RCC 7860 (cell line): ENCODE measurements at regions not wholly inside any gene's neighbourhood (a gene's known extent, or its start where the extent isn't known, plus 50 kb on each side); places are given as distances from the start of the nearest gene placed in this dataset.
A peak's percentile ranks its signal among the peaks of the same experiment; 100 is the strongest.
"Not testable (repeated sequence)": the region's sequence is repeated elsewhere in the genome, so short reads cannot be mapped to it uniquely, and the experiment has no call there.

Source experiments
- DNase-seq: peaks from one replicate; pipeline ENCODE4 v3.0.0-alpha.2; 2015; ENCODE audit warnings: low spot score
- FAIRE-seq: peaks from 2 replicates; lab custom pipeline; 2012; peaks lifted over from hg19 to GRCh38; lab: Jason Lieb, UNC

DNA sequence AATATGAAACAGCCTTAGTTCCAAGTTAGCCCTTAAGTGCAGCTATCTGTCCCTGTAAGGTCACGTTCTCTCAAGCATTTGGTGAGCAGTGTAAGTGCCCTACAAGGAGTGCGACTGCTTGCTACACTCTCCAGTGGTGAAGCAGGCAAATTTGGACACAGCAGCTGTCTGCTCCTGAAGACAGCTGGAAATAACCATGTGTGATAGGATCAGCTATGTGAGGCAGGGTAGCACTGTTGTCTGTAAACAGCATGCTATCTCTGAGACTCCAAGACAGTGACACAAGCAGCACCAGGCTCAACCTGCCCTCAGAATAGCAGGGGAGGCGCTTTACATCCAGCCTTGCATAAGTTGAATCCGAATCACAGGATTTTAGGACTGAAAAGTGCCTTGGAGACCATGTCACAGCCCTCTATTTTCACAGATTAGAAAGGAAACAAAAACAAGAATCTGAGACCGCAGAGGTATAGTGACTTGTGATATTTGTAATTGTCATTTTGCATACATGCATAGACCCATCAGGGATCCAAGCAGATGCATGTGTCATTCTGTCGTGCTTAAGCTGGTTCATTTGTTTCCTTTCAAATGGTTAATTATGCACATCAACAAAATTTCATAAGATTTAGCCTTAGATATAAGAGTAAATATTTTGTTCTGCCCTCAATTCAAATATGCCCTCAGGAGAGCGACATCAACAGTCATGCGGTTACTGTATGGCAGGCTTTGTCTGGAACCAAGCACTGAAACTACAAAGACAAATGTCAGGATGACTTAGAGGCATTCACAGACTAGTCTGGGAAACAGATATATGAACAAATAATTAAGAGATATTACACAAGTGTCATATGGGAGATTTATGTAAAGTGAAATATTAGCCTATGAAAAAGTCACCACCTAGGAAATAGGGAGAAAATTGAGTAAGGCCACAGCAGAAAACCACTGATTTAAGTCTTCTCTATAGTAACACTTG is 134.9 kb upstream of the NRIP1 start:
- DNase-seq (no peak), FAIRE-seq (no peak)

DNA sequence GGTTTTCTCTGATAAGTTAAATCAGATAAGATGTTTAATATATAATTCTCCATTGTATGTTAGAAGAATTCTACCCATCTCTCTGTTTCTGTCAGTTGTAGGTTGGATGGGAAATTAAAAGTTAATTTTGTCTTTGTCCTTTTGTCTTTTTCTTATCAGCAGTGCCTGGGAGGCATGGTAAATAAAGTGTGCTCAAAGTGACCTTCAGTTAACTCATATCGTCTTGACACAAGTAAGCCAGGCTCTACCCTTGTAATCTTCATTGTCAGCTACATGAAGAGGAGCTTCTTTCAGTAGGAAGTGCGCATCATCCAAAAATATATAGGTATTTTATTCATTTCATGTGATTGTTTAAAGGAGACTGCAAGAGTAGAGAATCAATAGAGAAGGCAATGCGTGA is 138.9 kb upstream of the NRIP1 start:
- DNase-seq (no peak), FAIRE-seq (no peak)

DNA sequence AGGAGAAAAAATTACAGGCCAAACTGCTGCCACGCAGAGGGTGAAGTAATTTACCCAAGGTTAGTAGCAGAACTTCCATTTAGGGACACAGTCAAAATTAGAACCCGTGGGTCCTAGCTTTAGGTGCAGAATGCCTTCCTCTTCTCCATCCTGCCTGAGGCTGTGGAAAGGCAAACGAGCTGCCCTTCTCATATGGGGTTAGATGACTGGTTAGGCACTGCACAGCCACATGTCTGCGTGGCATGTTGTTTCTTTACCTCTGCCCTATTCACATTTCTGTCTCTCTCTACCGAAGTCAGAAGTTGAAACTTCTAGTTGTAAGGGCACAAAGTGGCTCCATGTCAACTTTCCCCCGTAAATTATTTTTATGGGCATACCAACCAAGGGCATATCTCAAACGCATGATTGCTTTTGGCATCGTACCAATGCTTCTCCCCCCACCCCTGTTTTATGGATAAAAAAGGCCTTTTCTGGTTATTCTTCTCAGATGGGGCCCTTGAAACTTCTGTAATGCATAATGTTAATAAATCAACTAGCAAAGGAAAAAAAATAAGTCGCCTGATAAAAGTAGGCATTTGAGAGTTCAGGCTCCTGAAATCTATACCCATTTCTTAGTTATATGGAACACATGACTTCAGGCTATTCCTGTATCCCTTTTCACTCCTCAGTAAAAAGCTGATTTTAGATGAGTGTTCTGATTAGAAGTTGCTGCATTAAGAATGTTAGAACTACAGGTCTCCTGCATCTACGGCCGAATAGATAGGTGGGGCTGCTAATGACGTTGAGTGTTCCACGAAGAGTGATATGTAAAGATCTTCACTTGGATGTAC is 139.6 kb upstream of the NRIP1 start:
- FAIRE-seq, result no peak

DNA sequence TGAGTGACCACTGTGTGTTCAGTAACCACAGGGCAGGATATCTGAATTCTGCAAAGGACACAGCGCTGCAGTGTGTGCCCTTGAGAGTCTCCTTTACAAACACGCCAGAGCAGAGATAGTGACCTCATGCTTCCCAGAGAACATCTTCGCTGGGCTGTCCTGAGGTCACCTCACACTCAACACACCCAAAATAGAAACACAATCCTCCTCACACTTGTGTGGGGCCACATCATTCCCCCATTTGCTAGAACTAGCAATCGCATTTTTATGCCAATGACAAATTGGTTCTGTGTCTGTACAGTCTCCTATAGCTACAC is 140.1 kb upstream of the NRIP1 start:
- no peak for FAIRE-seq
- no peak for DNase-seq

More for the DNA sequence above, 139.6 kb upstream of the NRIP1 start:
- no peak for DNase-seq

DNA sequence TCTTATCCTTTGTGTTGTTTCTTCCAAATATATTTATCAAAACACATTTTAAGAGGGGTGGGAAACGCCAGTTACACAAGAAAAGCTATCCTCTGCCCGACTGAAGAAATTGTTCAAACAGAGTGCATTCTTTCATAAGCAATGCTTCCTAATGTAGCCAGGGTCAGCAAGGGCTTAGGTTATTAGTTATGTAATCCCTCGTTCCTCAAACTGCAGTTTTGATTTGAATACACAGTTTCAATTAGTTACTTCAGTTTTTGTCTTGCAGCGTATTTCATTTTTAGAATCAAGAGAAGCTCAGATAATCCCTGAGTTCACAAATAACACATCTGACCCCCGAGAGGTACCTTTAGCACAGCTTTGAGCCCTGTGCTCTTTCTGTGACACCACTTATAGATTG is 141.7 kb upstream of the NRIP1 start:
- FAIRE-seq (no peak), DNase-seq (no peak)

DNA sequence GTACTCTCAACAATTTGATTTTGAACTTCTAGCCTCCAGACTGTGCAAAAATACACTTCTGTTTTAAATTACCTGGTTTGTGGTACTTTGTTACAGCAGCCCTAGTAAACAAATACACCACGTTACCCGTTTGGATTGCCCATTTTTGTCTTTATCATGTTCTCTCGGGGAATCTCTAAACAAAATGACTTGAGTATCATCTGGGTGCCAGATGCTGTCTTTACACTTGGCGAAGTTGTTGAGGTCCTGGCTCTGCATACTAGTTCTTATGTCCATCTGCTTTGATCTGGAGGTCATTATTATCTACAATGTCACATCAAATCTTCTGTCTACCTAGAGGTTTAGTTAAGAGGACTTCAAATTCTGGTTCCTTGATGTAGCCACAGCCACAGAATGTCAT is 142.4 kb upstream of the NRIP1 start:
- DNase-seq, result no peak

DNA sequence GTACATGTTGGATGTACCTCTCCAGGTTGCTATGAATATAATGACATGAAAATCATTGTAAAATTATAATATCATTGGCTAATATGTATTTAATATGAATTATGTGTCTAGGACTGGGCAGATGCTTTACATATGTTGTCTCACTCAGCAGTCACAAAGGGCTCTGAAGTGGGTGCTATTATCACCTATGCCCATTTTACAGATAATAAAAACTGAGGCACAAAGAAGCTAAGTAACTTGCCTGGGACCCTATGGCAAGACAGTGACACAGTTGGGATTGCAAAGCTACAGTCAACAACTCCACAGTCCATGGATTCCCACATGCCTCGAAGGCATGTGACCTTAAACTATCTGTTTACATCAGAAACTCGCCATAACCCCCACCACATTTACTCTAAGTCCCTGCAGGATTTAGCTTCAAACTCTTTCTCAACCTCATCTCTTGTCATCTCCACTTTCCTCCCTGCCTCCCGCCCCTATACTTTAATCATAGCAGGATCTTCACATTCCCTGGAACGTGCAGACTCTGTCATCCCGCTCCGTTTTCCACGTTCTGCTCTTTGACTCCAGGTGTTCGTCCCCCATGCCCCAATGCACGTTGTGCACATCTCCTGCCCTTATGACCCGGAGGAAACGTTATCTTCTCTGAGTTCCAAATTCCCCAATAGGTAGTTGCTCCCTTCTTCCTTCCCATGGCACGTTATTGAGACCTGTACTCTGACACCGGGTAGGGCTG is 143.0 kb upstream of the NRIP1 start:
- FAIRE-seq (no peak), DNase-seq (no peak)

More for the DNA sequence above, 142.4 kb upstream of the NRIP1 start:
- FAIRE-seq, result no peak

DNA sequence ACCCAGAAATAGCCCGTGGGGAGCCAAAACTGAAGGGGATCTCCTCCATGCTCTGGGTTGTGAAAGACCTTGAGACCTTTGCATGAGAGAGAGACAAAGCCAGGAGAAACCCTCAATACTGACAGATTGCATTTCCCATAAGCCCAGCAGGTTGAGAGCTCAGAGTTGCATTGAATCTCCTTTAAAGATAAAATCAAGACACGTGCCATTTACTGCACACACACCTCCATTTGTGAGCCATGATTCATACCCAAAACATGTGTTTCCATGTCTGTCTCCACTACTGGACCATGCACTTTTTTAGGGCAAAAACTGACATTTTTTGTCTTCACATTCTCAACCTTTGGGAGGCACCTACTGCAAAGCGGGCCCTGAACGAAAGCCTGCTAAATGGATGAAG is 144.0 kb upstream of the NRIP1 start:
- FAIRE-seq (no peak), DNase-seq (no peak)

DNA sequence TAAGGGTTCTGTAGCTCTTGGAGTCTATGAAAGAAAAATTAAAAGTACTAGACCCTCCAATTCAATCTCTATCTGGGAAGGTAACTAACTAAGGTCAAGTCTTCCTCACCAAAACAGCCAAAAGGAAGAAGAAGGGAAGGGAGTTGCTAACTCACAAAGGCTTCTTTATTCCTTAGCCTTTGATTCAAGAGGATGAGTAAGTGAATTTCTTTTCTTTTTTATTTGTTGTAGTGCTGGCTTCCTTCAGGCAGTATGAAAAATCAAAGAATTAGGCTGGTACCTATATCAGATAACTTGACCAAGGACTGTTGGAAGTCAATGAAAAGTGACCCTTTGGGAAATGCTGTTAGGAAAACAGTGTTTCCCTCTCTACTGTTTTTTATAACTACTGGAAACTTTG is 144.4 kb upstream of the NRIP1 start:
- no peak for FAIRE-seq
- no peak for DNase-seq

DNA sequence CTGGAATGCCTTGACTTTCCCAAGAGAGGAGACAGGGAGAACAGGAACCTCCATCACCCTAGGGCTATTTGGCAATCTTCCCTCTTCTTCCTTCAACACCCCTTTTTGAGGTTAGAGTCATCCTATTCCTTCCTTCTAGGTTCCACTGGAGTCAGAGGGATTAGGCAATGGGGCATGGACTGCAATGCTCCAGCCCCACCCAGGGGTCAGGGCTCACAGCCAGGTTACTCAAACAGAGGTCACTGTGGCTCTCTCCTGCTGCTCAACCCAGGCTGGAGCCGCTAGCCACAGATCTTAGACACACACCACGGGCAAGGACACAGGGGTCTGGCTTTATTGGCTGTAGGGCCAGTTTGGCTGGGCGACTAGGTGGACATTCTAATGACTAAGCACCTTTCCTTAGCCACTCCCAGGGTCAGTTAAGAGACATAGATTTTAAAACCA is 145.5 kb upstream of the NRIP1 start:
- FAIRE-seq, result peak; percentile 86
- DNase-seq, result peak; percentile 55

DNA sequence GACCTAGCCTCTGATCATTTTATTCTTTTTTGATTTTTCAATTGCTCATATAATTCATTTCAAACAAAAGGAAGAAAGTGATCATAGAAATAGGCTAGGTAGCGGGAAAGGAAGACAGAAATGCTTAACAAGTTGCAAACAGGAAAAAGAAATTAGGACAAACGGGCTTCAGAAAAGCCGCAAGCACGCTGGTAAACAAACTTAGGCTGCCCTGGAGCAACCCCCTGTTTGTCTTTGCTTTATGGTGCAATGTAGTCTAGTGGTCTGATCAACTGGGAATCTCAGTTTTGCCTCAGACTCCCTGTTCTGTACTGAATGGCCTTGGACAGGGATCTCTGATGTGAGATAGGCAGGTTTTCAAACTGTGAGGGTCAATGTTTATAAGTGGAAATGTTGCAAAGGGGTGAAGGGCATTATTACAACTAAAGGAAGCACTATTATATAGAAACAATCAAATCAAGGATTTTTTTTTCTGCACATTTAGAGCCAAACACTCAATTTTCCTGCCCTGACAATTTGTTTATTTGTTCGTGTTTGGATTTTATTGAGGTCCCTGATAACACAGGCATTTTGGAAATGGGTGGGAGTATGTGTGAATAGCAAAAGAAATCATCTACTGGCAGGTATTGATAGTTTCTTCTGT is 146.8 kb upstream of the NRIP1 start:
- FAIRE-seq (no peak), DNase-seq (no peak)

DNA sequence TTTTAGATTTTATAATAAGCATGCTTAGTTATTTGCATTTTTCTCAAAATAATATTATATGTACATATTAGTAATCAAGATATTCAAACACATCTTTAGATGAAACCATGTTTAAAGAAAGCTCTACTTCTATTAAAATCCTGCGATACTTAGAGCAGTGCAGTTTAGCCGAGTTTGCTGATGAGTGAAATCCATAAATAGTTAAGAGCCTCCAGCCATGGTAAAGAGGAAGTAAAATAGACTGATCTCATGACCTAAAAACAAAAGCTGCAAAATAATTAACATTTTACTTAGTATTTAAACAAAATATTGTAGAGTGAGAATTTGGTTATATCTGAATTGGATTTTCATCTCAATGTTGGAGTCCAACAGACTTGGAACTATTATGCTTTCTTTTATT is 147.4 kb upstream of the NRIP1 start:
- DNase-seq (no peak), FAIRE-seq (peak; percentile 16)

DNA sequence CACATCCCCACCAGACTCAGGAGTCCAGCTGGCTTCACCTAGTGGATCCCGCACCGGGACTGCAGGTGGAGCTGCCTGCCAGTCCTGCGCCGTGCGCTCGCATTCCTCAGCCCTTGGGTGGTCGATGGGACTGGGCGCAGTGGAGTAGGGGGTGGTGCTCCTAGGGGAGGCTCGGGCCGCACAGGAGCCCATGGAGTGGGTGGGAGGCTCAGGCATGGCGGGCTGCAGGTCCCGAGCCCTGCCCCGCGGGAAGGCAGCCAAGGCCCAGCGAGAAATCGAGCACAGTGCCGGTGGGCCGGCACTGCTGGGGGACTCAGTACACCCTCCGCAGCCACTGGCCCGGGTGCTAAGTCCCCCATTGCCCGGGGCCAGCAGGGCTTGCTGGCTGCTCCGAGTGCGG is 153.7 kb upstream of the NRIP1 start:
- not testable (repeated sequence) for FAIRE-seq, DNase-seq

DNA sequence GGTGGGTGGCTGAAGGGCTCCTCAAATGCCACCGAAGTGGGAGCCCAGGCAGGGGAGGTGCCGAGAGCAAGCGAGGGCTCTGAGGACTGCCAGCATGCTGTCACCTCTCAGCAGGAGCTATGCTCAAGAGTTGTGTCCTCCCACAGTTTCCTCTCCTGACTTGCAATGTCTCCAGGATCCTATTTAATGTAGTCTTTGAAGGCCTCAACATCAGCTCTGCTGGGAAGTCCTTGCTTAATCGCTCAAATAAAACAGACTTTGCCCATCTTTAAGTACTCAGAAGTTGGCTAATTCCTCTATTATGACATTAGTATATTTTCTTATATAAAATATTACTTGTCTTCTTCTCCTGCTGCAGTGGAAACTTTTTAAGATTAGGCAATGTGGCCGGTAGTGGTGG is 154.2 kb upstream of the NRIP1 start:
- DNase-seq, result no peak
- FAIRE-seq, result no peak

DNA sequence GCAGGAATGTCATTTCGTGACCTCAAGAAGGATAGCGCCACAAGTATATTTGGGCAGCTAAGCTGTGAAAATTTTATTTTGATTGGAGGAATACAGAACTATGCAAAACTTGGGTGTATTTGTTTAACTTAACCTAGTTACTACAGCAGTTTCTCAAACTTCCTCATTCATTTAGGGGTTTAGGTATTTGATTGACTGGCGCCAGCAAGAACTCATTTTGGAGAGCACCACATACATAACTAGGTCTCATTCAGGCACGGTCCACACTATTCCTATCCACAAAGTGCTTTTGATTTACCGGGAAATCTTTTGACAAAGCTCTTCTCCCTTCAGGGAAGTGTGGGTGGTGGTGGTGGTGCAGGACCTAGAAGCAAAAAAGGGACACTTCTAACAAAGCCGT is 155.1 kb upstream of the NRIP1 start:
- DNase-seq (no peak), FAIRE-seq (no peak)

DNA sequence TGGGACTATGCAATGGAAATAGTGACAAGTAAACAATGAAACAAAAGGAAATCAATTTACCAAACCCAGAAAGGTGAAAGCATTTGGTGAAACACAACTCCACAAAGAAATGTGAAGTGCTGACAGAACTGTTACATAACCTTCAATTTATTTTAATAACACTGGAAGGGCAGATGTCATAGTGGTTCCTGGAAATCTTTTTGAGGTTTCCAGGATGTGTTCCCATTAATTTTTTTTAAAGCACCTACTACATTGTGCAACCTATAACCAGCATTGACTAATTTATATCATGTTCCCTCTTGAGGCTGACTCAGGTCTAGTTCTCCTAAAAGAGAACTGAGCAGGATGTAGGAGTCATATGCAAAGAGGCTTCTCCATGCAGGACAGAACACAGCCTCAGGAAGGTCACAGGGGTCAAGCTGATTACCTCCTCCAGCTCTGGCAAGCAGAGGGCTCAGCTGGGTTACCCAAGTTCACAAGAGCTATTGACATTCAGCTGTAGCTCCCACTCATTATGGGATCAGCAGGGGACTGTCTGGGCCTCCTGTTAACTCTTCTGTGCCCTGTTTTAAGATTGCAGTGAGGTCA is 157.1 kb upstream of the NRIP1 start:
- peak; percentile 96 for DNase-seq
- FAIRE-seq, result peak; percentile 99

DNA sequence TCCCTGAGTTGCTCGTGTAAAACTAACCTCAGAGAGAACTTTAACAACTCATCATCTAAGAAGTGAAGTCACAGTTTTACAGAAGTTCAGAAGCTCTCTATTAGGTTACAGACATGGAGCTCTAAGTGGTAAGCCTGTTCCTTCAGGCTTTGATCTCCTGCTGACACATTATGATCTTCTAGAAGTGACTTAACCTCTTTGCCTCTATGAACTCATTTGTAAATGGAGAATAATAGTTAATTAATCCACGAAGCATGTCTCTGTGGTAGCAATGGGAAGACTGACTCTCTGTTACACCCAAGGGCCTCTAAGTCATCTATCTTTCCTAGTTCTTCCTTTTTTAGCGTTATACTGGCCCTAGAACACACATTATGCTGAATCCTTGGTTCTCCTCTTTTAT is 157.9 kb upstream of the NRIP1 start:
- FAIRE-seq (no peak), DNase-seq (peak; percentile 97)

DNA sequence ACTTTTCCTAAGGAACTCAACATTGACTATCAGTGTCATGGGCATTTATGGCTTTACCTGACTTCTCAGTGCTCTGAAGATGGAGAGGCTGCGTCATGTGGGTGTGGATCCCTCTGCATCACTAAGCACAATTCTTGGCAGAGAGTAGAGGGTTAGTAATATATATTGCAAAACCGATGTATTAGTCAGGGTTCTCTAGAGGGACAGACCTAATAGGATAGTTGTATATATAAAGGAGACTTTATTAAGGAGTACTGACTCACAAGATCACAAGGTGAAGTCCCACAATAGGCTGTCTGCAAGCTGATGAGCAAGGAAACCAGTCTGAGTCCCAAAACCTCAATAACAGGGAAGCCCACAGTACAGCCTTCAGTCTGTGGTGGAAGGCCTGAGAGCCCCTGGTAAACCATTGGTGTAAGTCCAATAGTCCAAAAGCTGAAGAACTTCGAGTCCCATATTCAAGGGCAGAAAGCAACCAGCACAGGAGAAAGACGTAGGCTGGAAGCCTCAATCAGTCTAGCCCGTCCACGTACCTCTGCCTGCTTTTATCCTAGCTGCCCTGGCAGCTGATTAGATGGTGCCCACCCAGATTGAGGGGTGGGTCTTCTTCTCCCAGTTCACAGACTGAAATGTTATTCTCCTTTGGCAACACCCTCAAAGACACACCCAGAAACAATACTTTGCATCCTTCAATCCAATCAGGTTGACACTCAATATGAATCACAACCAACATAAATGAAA is 159.7 kb upstream of the NRIP1 start:
- FAIRE-seq, result peak; percentile 99
- DNase-seq, result peak; percentile 99

DNA sequence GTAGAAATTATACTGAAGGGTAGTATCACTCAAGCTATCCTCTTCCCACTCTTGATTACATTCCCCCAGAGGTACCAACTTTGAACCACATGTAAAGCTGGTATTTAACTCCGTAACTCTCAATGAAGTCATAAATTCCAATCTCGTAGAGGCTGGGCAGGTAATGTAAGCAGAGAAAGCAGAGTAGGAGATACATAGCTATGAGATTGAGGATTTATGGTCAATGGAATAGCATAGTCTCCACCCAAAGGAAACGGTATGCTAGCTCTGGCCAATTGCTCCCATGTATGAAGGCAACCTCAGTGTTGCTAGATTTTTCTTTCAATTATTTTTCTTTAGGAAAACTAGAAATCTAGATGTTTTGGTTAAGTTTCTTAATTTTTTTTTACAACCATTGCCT is 163.1 kb upstream of the NRIP1 start:
- FAIRE-seq (no peak), DNase-seq (no peak)

DNA sequence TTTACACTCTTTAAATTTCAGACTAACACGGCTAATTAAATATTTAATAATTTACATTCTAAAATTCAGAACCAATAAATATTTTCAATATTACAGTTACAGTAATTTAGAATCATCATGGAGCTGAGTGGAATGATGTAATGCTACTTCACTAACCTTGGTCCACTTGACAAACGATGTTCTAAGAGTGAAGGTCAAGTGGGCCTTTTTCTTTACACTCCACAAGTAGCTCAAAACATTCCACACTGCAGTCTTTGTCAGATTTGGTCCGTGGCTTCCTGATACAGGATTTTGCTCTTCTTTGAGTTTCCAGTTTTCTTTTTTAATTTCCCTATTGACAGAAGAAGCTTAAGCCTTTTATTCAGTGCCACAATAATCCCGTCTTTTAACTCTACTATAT is 164.6 kb upstream of the NRIP1 start:
- FAIRE-seq (no peak), DNase-seq (no peak)
